HG03575 (cell line): ENCODE measurements at regions not wholly inside any gene's neighbourhood (a gene's known extent, or its start where the extent isn't known, plus 50 kb on each side); places are given as distances from the start of the nearest gene placed in this dataset.

ENCODE experiments used
- ATAC-seq: cut with Tn5 transposase; IDR thresholded peaks from one replicate; pipeline ENCODE4 v1.9.1; 2021; ENCODE audit not compliant: unreplicated experiment, insufficient number of reproducible peaks, low FRiP score; ENCODE audit errors: extremely low read depth

GRCh38 chr5:60520451-60521227 lies 179.3 kb downstream of the DEPDC1B start:
- no peak for ATAC-seq

- no peak for ATAC-seq
These were observed 180.6 kb downstream of the DEPDC1B start for GRCh38 chr5:60519372-60519771.

- no peak for ATAC-seq
These were observed 182.1 kb downstream of the DEPDC1B start for GRCh38 chr5:60517850-60518249.

- no peak for ATAC-seq
These were observed 182.8 kb downstream of the DEPDC1B start for GRCh38 chr5:60517094-60517694.

GRCh38 chr5:60516688-60517087 lies 183.3 kb downstream of the DEPDC1B start:
- no peak for ATAC-seq

GRCh38 chr5:60514152-60514551 lies 185.8 kb downstream of the DEPDC1B start:
- ATAC-seq, result no peak

- ATAC-seq, result no peak
These were observed 187.8 kb downstream of the DEPDC1B start for GRCh38 chr5:60512117-60512516.

GRCh38 chr5:60510663-60511062 lies 189.3 kb downstream of the DEPDC1B start:
- no peak for ATAC-seq

- no peak for ATAC-seq
These were observed 189.9 kb downstream of the DEPDC1B start for GRCh38 chr5:60510049-60510448.

GRCh38 chr5:60509519-60509918 lies 190.4 kb downstream of the DEPDC1B start:
- ATAC-seq, result no peak

GRCh38 chr5:60507687-60508086 lies 192.3 kb downstream of the DEPDC1B start:
- no peak for ATAC-seq

- no peak for ATAC-seq
These were observed 194.4 kb downstream of the DEPDC1B start for GRCh38 chr5:60505373-60506171.

GRCh38 chr5:60504342-60504741 lies 195.6 kb downstream of the DEPDC1B start:
- ATAC-seq, result peak; percentile 61

GRCh38 chr5:60503771-60504170 lies 196.2 kb downstream of the DEPDC1B start:
- ATAC-seq, result peak; percentile 62

- no peak for ATAC-seq
These were observed 202.1 kb downstream of the DEPDC1B start for GRCh38 chr5:60497706-60498500.

- ATAC-seq, result no peak
These were observed 204.1 kb downstream of the DEPDC1B start for GRCh38 chr5:60495644-60496520.

- ATAC-seq, result no peak
These were observed 205.3 kb downstream of the DEPDC1B start for GRCh38 chr5:60494635-60495034.

- no peak for ATAC-seq
These were observed 205.8 kb downstream of the DEPDC1B start for GRCh38 chr5:60494144-60494543.
